PC-9 (cell line): ENCODE measurements at regions not wholly inside any gene's neighbourhood (a gene's known extent, or its start where the extent isn't known, plus 50 kb on each side); places are given as distances from the start of the nearest gene placed in this dataset.

Experiments used
- CTCF ChIP-seq: fragments of 200-600 bp; sonication (generic); conservative IDR thresholded peaks from 2 replicates; pipeline ENCODE4 v1.6.1; 2017; ENCODE audit warnings: mixed run types, antibody characterized with exemption, mild to moderate bottlenecking, moderate library complexity
- EZH2 ChIP-seq: fragments of 200-600 bp; sonication (generic); IDR thresholded peaks from 2 replicates; pipeline ENCODE4 v1.8.0; 2017; ENCODE audit warnings: antibody characterized with exemption, low read depth

- TF ChIP-seq CTCF (no peak), EZH2 (no peak)
These were observed 629.0 kb downstream of the CCSER2 start for GRCh38 chr10:84957427-84957826.
